Renal cortical epithelial cell (primary cell): ENCODE measurements at regions not wholly inside any gene's neighbourhood (a gene's known extent, or its start where the extent isn't known, plus 50 kb on each side); places are given as distances from the start of the nearest gene placed in this dataset.
"Not testable (repeated sequence)": the region's sequence is repeated elsewhere in the genome, so short reads cannot be mapped to it uniquely, and the experiment has no call there.

ENCODE experiments used
- DNase-seq: peaks from one replicate; pipeline ENCODE4 v3.0.0-alpha.2; 2011; ENCODE audit warnings: low read depth

DNA sequence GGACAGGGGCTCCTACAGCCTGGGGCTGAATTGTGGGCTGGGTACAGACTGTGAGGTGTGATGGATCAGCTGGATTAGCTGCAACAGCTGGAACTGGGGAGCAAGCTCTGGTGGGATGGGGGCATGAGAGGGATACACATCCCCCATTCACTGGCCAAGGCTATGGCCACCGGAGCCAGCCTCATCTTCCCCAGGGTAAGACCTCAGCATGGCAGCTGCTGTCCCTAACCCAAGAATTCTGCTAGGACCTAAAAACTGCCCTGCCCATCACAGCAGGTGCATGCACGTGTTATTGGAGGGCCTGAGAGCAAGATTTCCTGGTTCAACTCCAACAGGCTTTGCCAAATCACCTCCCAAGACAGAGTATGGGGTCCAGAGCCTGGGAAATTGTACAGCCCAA, 258.6 kb upstream of the AGTR2 start:
- DNase-seq: no peak

DNA sequence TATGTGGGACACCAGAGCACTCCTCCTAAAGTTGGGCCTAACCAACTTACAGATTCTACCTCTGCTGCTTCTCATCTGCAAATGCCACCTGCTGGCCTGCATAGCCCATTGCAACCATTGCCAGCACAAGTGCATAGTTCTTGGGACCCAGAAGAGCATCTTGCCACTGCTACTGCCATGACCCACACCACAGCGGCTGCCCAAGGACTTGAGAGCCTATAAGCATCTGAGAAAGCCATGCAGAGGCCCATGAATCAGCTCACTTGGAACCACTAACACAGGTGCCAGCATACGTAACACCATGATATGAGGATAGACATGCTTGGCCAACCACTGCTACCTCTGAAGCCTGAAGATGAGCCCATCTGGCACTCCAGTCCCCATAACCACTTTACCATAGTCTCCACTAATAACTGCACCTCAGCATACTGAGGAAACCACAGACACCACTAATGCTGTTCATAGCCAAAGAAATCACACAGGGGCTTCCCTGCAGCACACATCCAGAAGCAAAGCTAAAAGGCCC, 258.1 kb upstream of the AGTR2 start:
- DNase-seq: no peak

DNA sequence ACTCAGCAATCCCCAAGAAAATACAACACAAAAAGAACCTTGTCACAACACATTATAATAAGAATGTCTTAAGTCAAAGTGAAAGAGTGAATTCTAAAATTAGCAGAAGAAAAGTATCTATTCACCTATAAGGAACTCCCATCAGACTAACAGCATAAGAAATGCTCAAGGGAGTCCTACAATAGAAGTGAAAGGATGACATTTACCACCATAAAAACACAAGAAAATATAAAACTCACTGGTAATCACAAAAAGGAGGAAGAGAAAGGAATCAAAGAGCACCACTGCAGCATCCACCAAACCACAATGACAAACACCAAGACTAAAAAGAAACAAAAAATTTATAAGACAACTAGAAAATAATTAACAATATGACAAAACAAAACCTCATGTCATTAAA, 257.0 kb upstream of the AGTR2 start:
- DNase-seq: no peak

DNA sequence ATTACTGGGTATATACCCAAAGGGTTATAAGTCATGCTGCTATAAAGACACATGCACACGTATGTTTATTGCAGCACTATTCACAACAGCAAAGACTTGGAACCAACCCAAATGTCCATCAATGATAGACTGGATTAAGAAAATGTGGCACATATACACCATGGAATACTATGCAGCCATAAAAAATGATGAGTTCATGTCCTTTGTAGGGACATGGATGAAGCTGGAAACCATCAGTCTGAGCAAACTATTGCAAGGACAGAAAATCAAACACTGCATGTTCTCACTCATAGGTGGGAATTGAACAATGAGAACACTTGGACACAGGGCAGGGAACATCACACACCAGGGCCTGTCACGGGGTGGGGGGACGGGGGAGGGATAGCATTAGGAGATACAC, 254.9 kb upstream of the AGTR2 start:
- DNase-seq: not testable (repeated sequence)

DNA sequence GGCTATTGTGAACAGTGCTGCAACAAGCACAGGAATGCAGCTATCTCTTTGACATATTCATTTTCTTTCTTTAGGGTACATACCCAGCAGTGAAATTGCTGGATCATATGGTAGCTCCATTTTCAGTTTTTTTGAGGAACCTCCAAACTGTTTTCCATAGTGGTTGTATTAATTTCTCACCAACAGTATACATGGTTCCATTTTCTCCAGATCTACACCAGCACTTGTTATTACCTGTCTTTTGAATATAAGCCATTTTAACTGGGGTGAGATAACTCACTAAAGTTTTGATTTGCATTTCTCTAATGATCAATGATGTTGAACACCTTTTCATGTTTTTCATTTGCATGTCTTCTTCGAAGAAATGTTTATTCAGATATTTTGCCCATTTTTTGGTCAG, 241.1 kb upstream of the AGTR2 start:
- DNase-seq: no peak

DNA sequence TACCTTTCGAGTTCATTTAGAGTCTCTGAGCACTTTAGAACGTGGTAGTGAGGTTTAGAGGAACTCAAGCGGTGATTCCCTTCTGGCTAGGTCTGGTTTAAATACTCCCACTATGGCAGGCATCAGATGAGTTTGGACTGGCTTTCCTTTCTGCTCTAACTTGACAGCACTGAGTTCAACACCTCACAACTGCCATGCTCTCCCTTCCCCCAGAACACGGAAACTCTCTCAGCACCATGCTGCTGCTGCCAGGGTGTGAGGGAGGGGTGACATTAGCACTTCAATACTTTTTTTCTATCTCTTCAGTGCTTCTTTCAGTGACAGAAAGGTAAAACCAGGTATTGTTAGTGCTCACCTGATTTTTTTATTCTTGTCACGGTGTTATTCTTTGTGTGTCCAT, 234.5 kb upstream of the AGTR2 start:
- DNase-seq: no peak

DNA sequence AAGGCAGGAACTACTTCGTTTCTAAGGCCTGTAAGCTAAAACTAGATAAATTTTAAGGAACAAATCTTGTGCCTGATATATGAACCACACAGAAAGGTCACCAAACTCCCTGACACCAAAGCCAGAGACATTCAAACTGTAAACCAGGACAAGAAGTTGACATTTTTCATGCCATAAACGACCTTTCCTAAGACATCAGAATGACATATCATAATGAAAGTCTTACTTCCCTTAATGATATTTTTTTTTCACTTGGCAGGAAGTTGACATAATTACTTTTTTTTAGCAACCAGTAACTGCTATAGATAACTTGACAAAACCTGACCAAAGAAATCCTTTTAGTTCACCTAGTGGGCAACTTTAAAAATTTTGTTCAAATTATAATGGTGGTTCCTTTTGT, 231.5 kb upstream of the AGTR2 start:
- no peak for DNase-seq

DNA sequence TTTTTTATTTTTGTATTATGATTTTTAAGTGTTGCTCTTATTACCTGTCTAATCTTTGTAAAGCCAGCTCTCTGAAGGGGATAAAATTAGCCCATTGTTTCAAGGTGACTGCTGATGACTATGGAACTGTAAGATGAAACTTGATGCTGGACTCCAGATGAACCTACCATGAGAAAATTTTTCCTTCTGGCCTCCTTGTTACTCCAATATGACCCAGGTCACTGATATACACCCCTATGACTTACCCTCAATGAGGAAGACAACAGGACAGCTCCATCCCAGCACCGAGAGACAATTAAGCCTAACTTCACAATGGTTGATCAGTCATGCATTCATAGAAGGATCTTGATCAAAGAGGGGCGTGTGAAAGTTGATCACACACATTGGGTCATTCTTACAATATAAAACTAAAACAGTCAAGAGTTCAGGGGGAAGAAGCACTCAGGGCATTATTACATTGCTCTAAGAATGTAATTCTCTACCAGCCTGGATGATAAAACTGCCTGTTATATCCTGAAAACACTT, 230.8 kb upstream of the AGTR2 start:
- peak; percentile 40 for DNase-seq

DNA sequence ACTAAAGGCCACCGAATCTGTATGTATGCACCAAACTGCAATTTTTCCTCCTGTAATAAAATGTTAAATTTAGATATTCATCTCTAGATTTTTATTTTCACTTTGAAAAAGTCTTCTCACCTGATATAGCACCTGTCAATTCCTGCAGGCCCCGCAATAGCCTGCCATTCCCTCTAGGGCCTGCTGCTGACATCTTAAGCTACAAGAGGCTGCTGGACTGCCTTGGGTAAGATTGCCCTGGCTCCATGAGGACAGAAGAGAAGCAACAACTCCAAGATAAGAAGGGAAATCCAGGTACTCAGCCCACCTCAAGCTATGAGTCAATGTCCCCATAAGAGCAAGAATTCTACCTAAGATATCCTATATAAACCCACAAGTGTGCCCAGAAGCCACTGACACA, 230.2 kb upstream of the AGTR2 start:
- no peak for DNase-seq

DNA sequence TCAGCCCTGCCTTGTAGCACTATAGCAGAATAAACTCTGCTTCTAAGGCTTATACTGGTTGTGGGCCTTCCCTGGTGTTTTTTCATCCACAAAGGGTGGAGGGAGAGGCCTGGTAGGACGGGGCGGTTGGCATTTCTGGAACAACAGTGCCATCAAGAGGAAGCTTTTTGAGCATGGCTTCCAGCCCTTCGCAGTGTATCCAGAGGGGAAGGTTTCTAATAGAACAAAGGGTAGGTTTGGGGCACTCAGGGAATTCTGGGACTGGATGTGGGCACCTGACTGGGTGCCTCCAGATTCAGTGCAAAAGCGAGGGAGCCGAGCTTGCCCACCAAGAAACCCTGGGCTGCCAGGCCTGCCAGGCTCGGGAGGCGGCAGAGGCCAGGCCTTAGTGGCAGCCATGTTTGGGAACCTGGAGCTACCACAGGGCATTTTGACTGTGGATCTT, 229.6 kb upstream of the AGTR2 start:
- peak; percentile 49 for DNase-seq

DNA sequence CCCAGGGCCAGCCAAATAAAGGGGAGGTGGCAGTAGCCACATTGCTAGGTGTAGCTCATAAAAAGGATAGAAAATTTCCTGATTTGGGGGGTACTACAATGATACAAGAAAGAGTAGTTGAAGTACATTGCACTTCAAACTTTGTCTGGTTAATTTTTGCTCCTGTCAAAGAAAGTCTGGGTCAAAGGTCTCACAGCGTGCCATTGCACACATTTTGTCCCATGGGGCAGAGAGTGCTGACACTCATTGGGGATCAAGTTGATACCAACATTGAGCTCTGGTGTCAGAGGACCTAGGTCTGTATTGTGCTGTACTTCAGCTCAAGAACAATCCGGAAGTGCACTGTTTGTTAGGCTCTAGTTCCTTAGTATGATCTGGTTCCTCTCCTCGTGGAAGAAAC, 229.2 kb upstream of the AGTR2 start:
- DNase-seq: no peak

DNA sequence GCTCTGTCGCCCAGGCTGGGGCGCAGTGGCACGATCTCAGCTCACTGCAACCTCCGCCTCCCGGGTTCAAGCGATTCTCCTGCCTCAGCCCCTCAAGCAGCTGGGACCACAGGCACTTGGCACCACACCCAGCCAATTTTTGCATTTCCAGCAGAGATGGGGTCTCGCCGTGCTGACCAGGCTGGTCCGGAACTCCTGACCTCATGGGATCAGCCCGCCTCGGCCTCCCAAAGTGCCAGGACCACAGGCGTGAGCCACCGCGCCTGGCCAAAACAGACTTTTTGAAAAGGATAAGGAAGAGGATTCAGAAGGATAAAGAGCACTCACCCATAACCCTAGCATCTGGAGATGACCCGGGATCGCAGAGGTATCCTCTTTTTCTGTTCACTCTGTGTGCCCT, 224.5 kb upstream of the AGTR2 start:
- DNase-seq: no peak

DNA sequence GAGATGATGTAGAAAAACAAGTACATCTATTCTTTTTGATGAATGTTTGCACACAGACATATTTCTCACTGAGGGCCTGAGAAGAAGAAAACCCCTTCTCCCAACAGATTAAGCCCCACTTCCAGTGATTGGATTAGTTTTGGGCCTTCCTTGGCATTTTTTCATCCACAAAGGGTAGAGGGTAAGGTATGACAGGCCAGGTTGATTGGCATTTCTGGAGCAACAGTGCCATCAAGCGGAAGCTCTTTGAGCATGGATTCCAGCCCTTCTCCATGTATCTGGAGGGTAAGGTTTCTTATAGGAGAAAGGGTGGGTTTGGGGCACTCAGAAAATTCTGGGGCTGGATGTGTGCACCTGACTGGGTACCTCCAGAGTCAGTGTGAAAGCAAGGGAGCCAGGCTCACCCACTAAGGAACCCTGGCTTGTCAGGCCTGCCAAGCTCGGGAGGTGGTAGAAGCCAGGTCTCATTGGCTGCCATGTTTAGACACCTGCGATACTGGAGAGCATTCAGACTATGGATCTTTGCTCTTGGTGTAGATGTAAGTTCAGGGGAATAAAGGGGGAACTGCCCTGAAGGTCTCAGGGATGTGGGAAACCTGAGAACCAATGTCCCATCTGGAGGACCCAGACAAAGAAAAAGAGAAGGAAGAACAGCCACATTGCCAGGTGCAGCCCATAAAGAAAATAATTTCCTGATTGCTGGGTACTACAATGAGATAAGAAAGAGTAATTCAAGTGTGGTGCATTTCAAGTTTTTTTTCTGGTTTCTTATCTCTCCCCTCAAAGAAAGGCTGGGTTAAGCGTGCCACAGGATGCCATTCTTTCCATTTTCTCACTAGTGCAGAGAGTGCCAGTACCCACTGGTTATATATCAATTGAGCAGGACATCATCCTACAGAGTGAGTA, 222.3 kb upstream of the AGTR2 start:
- no peak for DNase-seq

DNA sequence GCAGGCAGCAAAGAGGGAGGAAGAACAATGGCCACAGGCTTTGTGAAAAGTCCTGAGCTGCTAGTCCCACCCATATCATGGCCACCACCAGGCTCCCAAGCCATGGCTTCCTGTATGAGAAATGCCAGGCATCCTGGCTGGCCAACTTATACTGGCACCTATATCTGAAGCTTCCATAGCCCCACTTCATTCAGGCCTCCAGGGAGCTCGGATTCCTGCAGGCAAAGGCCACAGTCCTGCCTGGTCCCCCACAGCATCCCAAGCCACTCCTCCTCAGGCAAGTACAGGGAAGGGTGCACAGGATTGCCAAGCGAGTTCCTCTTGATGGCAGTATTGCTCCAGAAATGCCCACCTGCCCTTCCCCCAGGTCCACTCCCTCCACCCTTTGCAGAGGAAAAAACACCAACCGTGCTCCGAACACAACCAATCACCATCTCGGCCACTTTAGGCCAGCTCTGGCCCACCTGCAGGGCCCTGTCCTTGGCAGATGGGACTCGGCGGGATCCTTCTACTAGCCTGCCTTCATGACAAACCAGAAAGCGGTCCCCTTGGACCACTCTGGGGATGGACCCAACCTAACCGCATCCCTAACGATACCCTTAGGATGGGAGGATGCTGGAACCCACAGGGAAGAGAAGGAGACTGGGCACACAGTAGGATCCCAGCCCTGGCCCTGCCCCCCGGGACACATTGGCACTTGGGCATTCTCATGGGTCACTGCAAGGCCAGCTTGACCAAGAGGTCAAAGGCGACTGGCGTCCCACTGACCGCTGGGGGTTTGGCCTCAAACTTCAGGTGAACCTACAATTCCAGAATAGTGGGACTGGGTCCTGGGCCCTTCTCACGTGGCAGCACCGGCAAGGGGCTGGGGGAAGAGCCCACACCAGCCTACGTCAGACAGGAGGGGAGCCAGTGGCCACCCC, 220.4 kb upstream of the AGTR2 start:
- DNase-seq: no peak

DNA sequence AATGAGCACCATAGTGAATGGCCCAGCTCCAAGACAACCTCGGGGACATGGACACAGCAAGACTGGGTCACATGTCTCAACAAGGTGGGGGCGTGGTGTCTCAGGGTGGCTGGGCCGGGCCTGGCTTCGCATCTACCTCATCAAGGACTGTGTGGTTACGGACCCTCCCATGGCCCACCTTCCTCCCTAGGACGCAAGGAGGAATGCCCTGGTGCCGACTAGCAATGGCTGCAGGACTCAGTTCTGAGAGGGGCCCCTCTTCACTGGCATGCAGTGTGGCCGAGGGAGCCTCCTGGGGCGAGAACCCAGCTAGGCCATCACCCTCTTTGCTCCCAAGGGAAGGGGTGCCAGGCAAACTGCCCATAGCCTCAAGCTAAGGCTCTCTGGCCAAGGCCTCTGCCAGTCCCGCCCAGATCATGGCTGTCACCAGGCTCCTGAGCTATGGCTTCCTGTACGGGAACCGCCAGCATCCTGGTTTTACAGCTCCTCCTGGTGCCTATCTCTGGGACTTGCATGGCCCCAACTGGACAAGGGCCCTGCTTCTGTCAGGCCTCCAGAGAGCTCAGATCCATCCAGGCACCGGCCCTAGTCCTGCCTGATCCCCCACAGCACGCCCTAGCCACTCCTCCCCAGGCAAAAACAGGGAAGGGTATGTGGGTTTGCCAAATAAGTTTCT, 218.0 kb upstream of the AGTR2 start:
- no peak for DNase-seq

DNA sequence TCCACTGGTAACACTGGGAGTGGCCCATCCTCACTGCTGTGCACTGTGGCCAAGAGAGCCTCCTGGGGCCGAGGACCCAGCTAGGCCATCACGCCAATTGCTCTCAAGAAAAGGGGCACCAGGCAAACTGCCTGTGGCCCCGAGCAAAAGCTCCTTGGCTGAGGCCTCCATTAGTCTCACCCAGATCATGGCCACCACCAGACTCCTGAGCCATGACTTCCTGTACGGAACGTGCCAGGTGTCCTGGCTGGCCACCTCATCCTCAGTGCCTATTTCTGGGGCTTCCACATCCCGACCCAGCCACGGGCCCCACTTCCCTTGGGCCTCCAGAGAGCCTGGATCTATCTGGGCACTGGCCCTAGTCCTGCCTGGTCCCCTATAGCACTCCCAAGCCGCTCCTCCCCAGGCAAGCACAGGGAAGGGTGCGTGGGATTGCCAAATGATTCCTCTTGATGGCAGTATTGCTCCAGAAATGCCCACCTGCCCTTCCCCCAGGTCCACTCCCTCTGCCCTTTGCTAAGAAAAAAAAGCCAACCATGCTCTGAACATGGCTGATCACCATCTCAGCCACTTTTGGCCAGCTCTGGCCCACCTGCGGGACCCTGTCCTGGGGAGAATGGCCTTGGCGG, 212.6 kb upstream of the AGTR2 start:
- DNase-seq: no peak

DNA sequence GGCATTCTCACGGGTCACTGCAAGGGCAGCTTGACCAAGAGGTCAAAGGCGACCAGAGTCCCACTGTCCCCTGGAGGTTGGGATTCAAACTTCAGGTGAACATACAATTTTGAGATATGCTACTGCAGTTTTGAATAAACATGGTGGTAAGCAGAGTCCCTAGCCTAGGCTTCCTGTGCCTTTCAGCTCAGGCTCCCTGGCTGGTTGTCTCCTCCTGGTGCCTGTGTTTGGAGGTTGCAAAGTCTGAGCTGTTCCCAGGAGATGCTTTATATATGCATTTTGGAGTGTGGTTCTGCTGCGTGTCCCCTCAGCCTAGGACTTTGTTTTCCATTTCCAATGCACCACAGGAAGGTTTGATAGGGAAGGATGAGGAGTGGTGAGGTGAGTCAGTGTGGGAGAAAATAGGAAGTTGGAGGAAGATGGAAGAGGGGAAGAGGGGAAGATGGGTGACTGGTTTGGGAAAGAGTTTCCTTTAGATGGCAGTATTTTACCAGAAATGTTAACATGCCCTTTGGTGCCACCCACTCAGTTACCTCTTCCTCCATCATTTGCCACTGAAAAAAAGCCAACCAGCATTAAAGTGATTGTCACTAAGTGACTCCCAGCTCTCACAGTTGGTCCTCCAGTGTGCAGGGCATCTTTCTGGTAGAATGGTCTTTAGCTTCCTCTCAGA, 211.7 kb upstream of the AGTR2 start:
- no peak for DNase-seq

DNA sequence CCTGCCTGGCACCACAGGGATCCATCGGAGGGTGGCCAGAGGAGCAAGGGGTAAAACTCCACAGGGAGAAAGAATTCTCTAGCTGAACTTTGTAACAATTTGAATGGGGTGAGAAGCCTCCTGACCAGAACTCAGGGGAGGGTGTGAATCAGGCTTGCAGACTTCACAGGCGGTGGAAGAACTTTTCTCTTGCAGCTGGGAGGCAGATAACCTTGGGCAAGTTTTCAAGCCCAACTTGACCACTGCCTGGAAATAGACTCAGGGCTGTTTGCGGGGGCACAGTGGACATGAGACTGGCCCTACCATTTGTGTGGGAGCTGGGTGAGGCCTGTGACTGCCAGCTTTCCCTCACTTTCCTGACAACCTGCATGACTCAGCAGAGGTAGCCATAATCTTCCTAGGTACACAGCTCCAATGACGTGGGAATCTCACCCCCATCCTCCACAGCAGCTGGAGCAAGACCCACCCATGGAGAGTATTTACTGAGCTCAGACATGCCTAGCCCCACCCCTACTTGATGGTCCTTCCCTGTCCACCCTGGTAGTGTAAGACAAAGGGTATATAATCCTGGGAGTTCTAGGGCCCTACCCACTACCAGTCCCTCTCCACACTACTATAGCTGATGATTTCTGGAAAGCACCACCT, 210.0 kb upstream of the AGTR2 start:
- DNase-seq: peak; percentile 39

DNA sequence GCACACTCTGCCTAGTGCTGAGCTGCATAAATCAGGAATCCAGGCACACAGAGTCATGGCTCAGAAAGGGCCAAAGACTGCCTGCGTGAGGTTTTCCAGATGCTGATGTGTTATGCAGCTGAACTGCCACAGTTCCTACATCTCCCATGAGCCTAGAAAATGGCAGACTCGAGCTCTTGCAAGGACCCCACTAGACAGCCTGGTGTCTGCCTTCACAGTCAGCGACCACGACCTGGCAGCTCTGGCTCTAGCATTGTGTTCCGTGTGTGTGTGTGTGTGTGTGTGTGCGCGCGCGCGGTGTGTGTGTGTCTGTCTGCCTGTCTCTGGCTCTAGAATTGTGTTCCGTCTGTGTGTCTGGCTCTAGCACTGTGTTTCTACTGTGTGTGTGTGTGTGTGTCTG, 203.6 kb upstream of the AGTR2 start:
- no peak for DNase-seq
